HT-29 (cell line): ENCODE measurements at regions not wholly inside any gene's neighbourhood (a gene's known extent, or its start where the extent isn't known, plus 50 kb on each side); places are given as distances from the start of the nearest gene placed in this dataset.

Experiments
- DNase-seq: peaks from one replicate; pipeline ENCODE4 v3.0.0-alpha.2; 2015; ENCODE audit warnings: low spot score

DNA sequence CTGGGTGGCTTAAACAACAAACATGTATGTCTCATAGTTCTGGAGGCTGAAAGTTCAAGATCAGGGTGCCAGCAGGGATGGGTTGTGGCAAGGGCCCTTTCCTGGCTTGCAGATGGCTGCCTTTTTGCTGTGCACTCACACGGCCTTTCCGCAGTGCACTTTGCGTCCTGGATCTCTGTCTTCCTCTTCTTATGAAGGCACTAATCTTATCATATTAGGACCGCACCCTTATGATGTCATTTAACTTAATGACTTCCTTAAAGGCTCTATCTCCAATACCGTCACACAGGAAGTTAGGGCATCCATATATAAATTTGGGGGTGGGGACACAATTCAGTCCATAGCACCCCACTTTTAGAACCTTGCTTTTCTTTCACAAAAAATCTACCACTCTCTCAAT, 255.2 kb downstream of the SNX13 start:
- no peak for DNase-seq

GRCh38 chr7:17687361-17687760, 252.9 kb downstream of the SNX13 start:
- no peak for DNase-seq

GRCh38 chr7:17689361-17689902, 250.9 kb downstream of the SNX13 start:
- DNase-seq = no peak

- DNase-seq = no peak
These were observed 250.3 kb downstream of the SNX13 start for GRCh38 chr7:17690030-17690429.

DNA sequence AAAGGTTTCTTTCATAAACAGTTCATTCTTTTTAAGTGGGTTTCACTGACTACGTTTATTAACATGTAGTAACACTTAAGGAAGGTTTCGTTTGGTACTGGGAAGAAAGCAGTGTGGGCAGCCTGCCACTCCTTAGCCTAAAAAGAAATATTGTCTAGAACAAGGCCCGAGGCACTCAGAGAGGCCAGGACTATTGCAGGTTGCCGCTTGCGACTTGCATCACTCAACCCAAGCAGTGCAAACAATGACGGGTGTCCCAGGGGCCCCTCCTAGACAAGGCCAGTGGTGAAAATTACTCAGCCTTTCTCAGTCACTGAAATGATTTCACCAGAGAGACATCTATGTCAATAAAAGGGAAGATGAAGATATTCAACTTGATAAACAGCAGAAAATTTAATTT, 243.9 kb downstream of the SNX13 start:
- no peak for DNase-seq

DNA sequence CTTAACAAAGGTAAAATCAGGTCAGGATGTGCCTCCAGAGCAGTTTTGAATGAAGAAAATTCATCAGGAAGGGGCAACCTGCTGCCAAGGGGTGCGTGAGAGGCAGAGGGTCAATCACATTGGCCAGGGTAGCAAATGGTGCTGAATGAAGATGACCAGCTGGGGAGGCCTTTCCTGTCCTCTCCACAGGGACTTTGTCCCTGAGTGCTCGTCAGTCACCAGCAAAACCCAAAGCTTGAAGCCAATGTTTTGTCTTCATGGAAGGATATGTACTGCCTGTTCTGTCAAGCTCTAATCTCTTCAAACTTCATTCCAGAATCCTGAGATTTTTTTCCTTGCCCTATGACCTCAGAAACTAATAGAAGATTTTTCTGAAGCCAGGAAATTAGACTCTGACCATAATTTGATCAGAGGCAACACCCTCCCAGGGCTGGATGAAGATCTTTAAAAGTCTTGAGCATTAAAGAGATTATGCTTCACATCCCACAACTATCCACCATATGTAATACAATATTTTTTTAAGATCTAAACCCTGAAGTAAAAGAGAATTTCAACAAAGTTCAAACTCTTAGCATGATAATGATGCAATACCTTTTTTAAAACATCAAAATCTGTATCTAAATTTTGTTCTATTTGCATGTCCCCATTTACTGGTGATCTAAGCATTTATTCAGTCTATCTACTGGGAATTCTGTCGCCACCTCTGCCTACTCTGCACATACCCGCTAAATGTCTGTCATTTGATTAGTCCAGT, 243.0 kb downstream of the SNX13 start:
- no peak for DNase-seq

- no peak for DNase-seq
These were observed 240.6 kb downstream of the SNX13 start for GRCh38 chr7:17699696-17700095.

- DNase-seq = no peak
These were observed 240.2 kb downstream of the SNX13 start for GRCh38 chr7:17700138-17700537.

- DNase-seq = no peak
These were observed 234.0 kb downstream of the SNX13 start for GRCh38 chr7:17706275-17706674.

DNA sequence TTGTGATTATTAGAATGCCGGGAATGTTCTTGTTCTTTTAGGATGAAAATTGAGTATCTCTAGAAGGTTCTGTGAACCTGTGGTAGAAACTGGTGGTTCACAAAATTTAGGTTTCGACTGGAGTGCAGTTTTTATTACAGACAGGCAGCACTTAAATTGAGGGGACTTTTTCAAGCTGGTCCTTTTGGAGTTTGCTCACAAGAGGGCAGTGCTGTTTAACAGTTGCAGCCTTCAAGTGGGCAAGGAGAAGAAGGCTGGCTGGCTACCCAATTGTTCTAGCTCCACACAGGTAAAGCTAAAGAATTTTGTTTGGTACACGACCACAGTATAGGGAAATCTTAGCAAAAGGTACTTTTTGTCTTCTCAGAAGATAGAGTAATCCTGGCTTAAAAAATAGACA, 233.6 kb downstream of the SNX13 start:
- DNase-seq = peak; percentile 77

DNA sequence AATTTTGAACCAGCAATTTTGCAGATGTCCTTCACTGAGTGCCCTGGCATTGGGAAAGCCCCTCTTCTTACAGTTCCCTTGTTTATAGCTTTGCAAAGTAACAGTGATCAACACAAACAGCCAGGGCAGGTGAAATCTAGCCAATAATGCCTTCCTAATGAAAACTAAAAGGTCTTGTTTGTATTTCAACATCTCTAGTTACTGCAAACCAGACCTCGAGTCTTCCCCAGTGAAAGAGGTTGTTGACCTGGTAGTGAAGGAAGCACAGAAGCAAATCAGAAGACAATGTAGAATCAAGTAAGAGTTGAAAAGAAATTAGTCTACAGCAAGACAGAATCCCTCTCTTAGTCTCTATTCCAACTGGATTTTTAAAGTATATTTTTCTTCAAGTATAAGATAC, 231.2 kb downstream of the SNX13 start:
- DNase-seq = no peak

GRCh38 chr7:17709599-17709998, 230.7 kb downstream of the SNX13 start:
- no peak for DNase-seq

GRCh38 chr7:17710312-17710711, 230.0 kb downstream of the SNX13 start:
- no peak for DNase-seq

GRCh38 chr7:17713584-17713983, 226.7 kb downstream of the SNX13 start:
- no peak for DNase-seq

DNA sequence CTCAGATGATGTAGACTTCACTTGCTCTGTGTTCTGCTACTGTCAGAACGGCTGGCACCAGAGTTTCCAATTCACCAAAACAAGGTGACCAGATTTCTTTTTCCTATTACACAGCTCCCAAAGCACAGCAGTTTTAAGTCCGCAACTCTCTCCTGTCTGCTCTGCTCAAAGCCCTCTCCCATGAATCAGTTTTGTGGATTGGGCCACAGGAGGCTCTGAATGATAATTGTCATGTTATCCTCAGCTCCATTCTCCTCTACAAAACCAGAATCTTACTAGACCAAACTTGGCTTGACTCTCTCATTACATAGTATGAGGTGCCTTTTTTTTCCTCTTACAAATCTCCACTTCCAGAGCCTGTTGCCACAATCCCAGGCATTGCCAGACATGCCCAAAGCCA, 223.5 kb downstream of the SNX13 start:
- DNase-seq = no peak

DNA sequence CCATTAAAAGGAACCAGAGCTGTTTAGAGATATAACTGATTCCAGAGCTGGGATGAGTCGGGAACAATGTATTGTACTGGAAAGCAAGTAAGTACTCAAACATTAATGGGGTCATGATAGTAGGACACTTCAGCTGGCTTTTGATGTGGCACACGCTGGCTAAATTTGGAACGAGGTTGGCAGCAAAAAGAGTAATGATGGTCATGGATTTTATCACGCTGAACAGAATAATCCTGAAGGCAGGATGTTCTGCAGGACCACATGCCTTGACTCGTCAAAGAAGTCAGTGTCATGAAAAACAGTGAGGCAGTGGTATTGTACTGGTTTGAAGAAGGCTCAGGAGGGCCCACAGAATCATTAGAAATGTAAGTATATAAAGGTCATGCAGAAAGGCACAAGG, 220.3 kb downstream of the SNX13 start:
- no peak for DNase-seq

GRCh38 chr7:17721736-17722285, 218.5 kb downstream of the SNX13 start:
- DNase-seq = no peak

DNA sequence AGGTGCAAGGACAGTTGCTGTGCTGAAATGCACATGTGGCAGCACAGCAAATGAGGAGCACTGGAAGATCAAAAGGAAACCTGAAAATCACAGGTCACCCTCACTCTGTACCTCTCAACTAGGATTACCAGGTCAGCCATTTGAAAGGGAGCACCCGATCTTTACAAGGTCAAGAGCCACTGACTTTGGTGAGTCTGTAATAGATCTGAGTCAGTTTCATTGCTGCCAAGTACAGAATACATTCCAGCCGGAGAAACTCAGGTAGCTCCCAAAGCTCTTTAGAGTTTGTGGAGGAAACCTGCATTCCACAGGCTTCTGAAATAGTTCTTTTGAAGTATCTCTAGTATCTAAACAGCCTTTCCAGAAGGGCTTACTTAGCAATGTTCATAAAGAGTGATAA, 217.5 kb downstream of the SNX13 start:
- DNase-seq = no peak

GRCh38 chr7:17725821-17726220, 214.5 kb downstream of the SNX13 start:
- no peak for DNase-seq

DNA sequence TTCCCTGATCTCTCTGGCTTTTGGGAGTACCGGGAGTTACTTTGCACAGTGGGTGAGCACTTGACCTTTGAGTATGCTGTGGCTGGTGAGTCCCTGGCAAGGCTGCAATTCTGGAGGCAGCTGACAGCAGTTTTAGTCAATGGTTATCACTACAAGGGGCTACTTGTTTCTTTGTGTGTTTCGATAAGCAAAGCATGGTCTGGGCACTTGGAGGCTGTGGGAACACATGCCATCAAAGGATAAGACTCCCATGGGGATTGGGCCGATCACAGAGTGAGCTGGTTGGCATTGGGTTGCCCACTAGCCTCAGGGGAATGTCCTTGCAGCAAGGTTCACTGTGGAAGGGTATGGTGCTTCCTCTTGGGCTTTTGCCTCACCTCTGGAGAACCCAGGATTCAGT, 208.2 kb downstream of the SNX13 start:
- DNase-seq = no peak
